ENCODE measurements at regions not wholly inside any gene's neighbourhood (a gene's known extent, or its start where the extent isn't known, plus 50 kb on each side); places are given as distances from the start of the nearest gene placed in this dataset.

DNA sequence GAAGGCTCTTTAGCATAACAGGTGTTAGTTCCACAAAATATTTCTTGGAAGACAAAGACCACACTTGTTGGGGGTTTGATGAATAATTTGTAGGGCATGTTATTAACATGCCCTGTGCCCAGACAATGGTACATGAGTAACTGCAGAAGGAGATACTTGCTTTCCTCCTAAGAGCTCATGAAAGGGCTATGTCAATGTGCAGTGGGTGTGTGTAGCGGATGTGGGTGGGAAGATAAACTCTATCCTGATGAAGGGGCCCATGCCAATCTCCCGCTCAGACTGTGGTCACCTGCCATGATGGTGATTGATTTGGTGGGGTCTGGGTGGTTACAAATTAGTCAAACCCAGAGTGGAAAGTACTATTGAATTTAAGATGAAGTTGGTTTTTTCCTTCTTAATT, 69.8 kb upstream of the DNAH14 start:
- H3K4me3 ChIP-seq, result no peak overlapping the region
- no peak overlapping the region for H3K27ac ChIP-seq
- no peak for DNase-seq (ENCODE audit: low spot score)
- TF ChIP-seq, protein P1, sequence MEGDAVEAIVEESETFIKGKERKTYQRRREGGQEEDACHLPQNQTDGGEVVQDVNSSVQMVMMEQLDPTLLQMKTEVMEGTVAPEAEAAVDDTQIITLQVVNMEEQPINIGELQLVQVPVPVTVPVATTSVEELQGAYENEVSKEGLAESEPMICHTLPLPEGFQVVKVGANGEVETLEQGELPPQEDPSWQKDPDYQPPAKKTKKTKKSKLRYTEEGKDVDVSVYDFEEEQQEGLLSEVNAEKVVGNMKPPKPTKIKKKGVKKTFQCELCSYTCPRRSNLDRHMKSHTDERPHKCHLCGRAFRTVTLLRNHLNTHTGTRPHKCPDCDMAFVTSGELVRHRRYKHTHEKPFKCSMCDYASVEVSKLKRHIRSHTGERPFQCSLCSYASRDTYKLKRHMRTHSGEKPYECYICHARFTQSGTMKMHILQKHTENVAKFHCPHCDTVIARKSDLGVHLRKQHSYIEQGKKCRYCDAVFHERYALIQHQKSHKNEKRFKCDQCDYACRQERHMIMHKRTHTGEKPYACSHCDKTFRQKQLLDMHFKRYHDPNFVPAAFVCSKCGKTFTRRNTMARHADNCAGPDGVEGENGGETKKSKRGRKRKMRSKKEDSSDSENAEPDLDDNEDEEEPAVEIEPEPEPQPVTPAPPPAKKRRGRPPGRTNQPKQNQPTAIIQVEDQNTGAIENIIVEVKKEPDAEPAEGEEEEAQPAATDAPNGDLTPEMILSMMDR (IDR thresholded peaks at IDR 0.05), result no peak

DNA sequence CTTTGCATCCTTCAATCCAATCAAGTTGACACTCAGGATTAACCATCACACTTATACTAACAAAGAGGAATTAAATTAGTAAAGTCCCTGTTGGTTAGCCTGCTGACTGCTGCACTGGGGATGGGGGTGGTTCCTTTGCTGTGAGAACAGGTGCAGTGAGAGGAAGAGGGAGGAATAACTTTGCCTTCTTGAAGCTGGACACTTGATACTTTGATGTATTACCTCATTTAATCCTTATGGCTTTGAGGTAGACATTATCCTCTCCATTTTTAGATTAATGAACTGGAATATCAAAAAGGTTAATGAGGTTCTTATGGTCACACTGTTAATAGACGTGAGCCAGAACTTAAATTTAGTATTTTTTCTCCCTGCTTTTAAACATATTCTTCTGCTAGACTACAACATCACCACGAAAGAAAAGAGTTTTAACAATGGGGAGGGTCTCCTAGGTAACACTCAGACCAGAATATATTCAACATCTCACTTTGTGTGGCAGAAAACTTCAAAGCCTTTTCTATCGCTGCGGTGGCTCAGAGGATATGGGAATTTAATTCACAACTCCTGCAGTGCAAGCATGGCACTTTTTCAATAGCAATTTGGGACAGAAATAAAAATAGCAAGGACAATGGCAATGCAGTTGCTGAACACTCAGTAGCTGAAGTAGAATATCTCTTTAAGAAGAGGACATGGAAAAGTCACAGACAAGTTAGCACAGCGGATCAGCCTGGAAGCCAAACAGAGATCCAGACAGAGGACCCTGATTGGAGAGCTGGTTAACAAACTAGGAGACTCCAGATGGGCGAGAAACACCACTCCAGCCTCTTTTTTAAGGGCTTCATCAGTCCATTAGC, 68.8 kb upstream of the DNAH14 start:
- Histone ChIP-seq H3K27ac (no peak overlapping the region), H3K4me3 (no peak overlapping the region)
- DNase-seq (ENCODE audit: low spot score), result no peak
- TF ChIP-seq, protein P1 (IDR thresholded peaks at IDR 0.05), result no peak

DNA sequence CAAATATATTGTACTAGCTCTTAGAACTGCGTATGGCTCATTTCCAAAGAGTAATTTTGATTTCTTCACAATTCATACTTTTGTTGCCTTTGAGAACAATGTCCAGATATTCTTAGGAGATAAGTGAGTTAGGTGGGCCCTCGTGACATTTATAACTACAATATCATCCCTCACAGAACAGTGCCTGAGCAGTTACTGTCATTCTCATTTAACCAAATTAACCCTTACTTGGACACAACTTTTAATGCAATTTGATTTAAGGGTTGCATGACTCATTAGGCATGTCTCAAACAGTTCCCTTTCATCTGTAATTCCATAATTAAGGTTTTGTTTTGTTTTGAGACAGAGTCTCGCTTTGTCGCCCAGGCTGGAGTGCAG, 68.1 kb upstream of the DNAH14 start:
- H3K27ac ChIP-seq, result no peak overlapping the region
- TF ChIP-seq, protein P1 (IDR thresholded peaks at IDR 0.05), result no peak
- H3K4me3 ChIP-seq, result no peak overlapping the region
- no peak for DNase-seq (ENCODE audit: low spot score)

DNA sequence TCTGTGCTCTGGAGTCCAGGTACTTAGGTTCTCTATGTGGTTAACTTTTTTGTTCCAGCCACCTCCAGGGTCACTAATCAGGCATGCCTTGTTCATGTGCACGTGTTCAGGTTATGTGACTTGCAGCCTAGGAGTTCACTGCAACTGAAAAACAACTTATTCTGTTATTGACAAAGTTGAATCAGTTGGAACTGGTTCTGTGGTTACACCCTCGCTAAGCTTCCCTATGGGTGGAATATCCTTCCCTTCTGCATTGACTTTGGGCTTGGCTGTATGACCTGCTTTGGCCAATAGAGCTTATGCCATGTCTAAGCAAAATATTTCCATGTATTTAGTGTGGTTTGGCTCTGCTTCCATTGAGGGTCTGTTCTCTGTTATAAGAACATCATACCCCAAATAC, 66.0 kb upstream of the DNAH14 start:
- TF ChIP-seq, protein P1 (IDR thresholded peaks at IDR 0.05), result no peak
- H3K27ac ChIP-seq, result no peak overlapping the region
- no peak for DNase-seq (ENCODE audit: low spot score)
- no peak overlapping the region for H3K4me3 ChIP-seq

DNA sequence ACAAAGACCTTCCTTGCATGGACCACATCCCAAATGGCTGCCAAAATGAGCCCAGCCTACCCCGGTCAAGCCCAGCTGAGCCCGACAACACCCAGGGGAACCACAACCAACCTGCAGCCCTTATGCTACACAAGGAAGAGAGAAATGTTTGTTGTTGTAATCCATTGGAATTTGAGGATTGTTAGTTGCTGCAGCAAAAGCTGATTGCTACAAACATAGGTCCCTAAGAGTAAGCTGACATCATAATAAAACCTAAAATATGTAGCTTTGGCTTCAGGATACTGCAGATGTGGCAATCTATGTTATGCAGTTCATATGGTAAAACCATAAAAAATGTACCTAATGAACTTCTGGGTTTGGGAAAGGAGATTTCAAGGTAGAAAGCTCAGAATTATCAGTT, 65.5 kb upstream of the DNAH14 start:
- TF ChIP-seq, protein P1 (IDR thresholded peaks at IDR 0.05), result no peak
- no peak overlapping the region for H3K27ac ChIP-seq
- DNase-seq (ENCODE audit: low spot score), result no peak
- no peak overlapping the region for H3K4me3 ChIP-seq

DNA sequence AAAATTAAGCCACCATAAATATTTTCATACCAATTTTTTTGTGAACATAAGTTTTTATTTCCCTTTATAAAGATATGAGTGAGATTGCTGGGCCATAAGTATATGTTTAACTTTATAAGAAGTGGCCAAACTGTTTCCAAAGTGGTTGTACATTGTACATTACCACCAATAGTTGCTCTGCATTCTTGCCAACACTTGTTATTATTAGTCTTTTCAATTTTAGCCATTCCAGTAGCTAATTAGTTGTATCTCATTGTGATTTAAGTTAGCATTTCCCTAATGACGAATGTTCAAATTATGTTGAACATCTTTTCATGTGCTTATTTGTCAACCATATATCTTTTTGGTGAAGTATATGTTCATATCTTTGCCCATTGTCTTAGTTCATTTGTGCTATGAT, 64.0 kb upstream of the DNAH14 start:
- Histone ChIP-seq H3K27ac (no peak overlapping the region), H3K4me3 (no peak overlapping the region)
- no peak for DNase-seq (ENCODE audit: low spot score)
- TF ChIP-seq, protein P1 (IDR thresholded peaks at IDR 0.05), result no peak

DNA sequence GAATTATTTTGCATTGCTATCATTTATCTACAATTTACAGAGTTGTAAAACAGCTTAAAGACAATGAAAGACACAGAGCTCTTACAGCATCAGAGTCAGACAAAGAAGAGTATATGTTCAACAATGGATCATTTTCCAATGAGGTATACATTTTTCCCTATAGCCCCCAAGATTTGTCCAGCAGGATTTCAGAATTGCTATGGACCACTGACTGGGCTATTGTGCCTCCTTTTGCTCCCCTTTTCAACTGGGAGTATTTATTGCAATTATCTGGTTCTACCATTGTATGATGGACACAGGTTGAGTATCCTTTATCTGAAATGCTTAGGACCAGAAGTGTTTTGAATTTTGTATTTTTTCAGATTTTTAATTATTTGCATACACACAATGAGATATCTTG, 62.5 kb upstream of the DNAH14 start:
- TF ChIP-seq, protein P1 (IDR thresholded peaks at IDR 0.05), result no peak
- no peak overlapping the region for H3K27ac ChIP-seq
- no peak for DNase-seq (ENCODE audit: low spot score)
- no peak overlapping the region for H3K4me3 ChIP-seq
